ENCODE measurements at regions not wholly inside any gene's neighbourhood (a gene's known extent, or its start where the extent isn't known, plus 50 kb on each side); places are given as distances from the start of the nearest gene placed in this dataset.

- H3K9me3 ChIP-seq: no peaks in the 10 kb centered on the region
- no peaks in the 10 kb centered on the region for H3K36me3 ChIP-seq
- no peaks in the 10 kb centered on the region for H3K27me3 ChIP-seq
- H3K4me3 ChIP-seq: no peak overlapping the region
- intact Hi-C loops (cut with DNase I): no loop called here
- TF ChIP-seq POLR2A (IDR thresholded peaks at IDR 0.05): no peak
- TF ChIP-seq CTCF (IDR thresholded peaks at IDR 0.05): no peak
- H3K27ac ChIP-seq: no peak overlapping the region
- DNase-seq: no peak
- H3K4me1 ChIP-seq: no peaks in the 10 kb centered on the region
- 84 to 85% methylated on average over 2 of the region's 2 CpGs for WGBS, 2 donors
Measured at GRCh38 chr15:39272901-39273300, 308.0 kb upstream of the THBS1 start.

GRCh38 chr15:39273717-39274411, 307.0 kb upstream of the THBS1 start:
- H3K4me1 ChIP-seq: no peaks in the 10 kb centered on the region
- no peaks in the 10 kb centered on the region for H3K36me3 ChIP-seq
- no peaks in the 10 kb centered on the region for H3K9me3 ChIP-seq
- no peaks in the 10 kb centered on the region for H3K27me3 ChIP-seq
- TF ChIP-seq CTCF (IDR thresholded peaks at IDR 0.05): no peak
- no peak for TF ChIP-seq POLR2A (IDR thresholded peaks at IDR 0.05)
- H3K4me3 ChIP-seq: no peak overlapping the region
- DNase-seq: no peak
- WGBS, 2 donors: 44 to 51% methylated on average over 4 of the region's 4 CpGs
- intact Hi-C loops (cut with DNase I): no loop called here
- no peak overlapping the region for H3K27ac ChIP-seq

GRCh38 chr15:39275066-39275465, 305.8 kb upstream of the THBS1 start:
- WGBS, 2 donors: 51% methylated on average over 3 of the region's 3 CpGs; no CpG with 5 or more reads in 1 of the 2 donors
- H3K27me3 ChIP-seq: no peaks in the 10 kb centered on the region
- H3K4me1 ChIP-seq: no peaks in the 10 kb centered on the region
- H3K27ac ChIP-seq: no peak overlapping the region
- DNase-seq: no peak
- no peaks in the 10 kb centered on the region for H3K9me3 ChIP-seq
- H3K4me3 ChIP-seq: no peak overlapping the region
- no peak for TF ChIP-seq POLR2A (IDR thresholded peaks at IDR 0.05)
- TF ChIP-seq CTCF (IDR thresholded peaks at IDR 0.05): no peak
- intact Hi-C loops (cut with DNase I): no loop called here
- H3K36me3 ChIP-seq: no peaks in the 10 kb centered on the region

- TF ChIP-seq CTCF (IDR thresholded peaks at IDR 0.05) (no peak), POLR2A (IDR thresholded peaks at IDR 0.05) (no peak)
- Histone ChIP-seq H3K4me3 (no peak overlapping the region), H3K4me1 (no peaks in the 10 kb centered on the region), H3K27ac (no peak overlapping the region), H3K9me3 (no peaks in the 10 kb centered on the region), H3K36me3 (no peaks in the 10 kb centered on the region), H3K27me3 (no peaks in the 10 kb centered on the region)
- DNase-seq: no peak
- WGBS, 2 donors: 73 to 84% methylated on average over 3 of the region's 3 CpGs
- intact Hi-C loops (cut with DNase I): no loop called here
Measured at GRCh38 chr15:39279311-39279710, 301.6 kb upstream of the THBS1 start.

- DNase-seq: no peak
- H3K4me1 ChIP-seq: no peaks in the 10 kb centered on the region
- H3K36me3 ChIP-seq: no peaks in the 10 kb centered on the region
- H3K27ac ChIP-seq: no peak overlapping the region
- H3K27me3 ChIP-seq: no peaks in the 10 kb centered on the region
- no peak overlapping the region for H3K4me3 ChIP-seq
- H3K9me3 ChIP-seq: no peaks in the 10 kb centered on the region
- WGBS, 2 donors: 54 to 78% methylated on average over 1 of the region's 1 CpG
- intact Hi-C loops (cut with DNase I): no loop called here
- no peak for TF ChIP-seq CTCF (IDR thresholded peaks at IDR 0.05)
- TF ChIP-seq POLR2A (IDR thresholded peaks at IDR 0.05): no peak
Measured at GRCh38 chr15:39281094-39281493, 299.8 kb upstream of the THBS1 start.

Data from esophagus squamous epithelium (tissue), 5 donors.